ENCODE measurements at regions not wholly inside any gene's neighbourhood (a gene's known extent, or its start where the extent isn't known, plus 50 kb on each side); places are given as distances from the start of the nearest gene placed in this dataset.

DNA sequence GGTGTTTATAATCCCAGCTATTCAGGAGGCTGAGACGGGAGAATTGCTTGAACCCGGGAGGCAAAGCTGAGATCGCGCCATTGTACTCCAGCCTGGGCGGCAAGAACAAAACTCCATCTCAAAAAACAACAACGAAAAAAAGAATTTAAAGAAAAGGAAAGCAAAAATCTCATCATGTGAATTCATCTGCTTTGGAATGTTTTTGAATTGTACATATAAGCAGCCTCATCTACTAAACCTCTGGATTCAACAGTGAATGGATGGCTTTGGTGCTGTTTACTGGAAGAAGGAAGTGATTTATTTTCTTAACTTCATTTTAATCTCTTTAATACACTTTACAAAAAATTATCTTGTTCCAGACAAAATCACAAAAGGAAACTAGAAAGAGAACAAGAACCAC, 51.8 kb upstream of the PNRC1 start:
- DNase-seq (ENCODE audit: low spot score in 2 of 2): no peak
- Histone ChIP-seq H3K9me3 (no peaks in the 10 kb centered on the region), H3K27me3 (no peaks in the 10 kb centered on the region), H3K4me1 (peaks cover 0 to 14% of the 10 kb centered on the region in 2 donors), H3K36me3 (no peaks in the 10 kb centered on the region), H3K4me3 (no peak overlapping the region), H3K27ac (no peak overlapping the region)
- TF ChIP-seq CTCF (IDR thresholded peaks at IDR 0.05): no peak
- intact Hi-C loops (cut with DNase I): no loop called here

- Histone ChIP-seq H3K27me3 (no peaks in the 10 kb centered on the region), H3K36me3 (no peaks in the 10 kb centered on the region), H3K9me3 (no peaks in the 10 kb centered on the region), H3K4me3 (no peak overlapping the region), H3K27ac (no peak overlapping the region), H3K4me1 (peaks cover 3 to 22% of the 10 kb centered on the region in 2 donors)
- intact Hi-C loops (cut with DNase I): no loop called here
- DNase-seq (ENCODE audit: low spot score in 2 of 2): peak in 1 of 2 donors; percentile 33
- TF ChIP-seq CTCF (IDR thresholded peaks at IDR 0.05): no peak
Observed at GRCh38 chr6:89027756-89028155, 52.8 kb upstream of the PNRC1 start.

DNA sequence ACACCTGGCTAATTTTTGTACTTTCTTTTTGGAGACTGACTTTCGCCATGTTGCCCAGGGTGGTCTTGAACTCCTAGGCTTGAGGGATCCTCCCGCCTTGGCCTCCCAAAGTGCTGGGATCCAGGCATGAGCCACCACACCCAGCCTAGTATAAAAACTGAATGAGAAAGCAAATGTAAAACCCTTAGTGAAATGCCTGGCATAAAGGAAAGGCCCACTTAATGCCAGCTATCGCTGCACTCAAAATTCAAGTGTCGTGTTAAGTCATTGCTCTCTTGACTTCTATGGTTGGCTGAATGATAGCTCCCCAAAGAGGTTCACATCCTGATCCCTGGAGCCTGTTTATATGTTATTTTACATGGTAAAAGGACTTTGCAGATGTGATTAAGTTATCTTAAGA, 54.4 kb upstream of the PNRC1 start:
- no peak overlapping the region for H3K4me3 ChIP-seq
- no peaks in the 10 kb centered on the region for H3K36me3 ChIP-seq
- H3K9me3 ChIP-seq: no peaks in the 10 kb centered on the region
- H3K27me3 ChIP-seq: no peaks in the 10 kb centered on the region
- peaks cover 7 to 33% of the 10 kb centered on the region in 2 donors for H3K4me1 ChIP-seq
- TF ChIP-seq CTCF (IDR thresholded peaks at IDR 0.05): no peak
- no peak overlapping the region for H3K27ac ChIP-seq
- intact Hi-C loops (cut with DNase I): no loop called here
- no peak for DNase-seq (ENCODE audit: low spot score in 2 of 2)

DNA sequence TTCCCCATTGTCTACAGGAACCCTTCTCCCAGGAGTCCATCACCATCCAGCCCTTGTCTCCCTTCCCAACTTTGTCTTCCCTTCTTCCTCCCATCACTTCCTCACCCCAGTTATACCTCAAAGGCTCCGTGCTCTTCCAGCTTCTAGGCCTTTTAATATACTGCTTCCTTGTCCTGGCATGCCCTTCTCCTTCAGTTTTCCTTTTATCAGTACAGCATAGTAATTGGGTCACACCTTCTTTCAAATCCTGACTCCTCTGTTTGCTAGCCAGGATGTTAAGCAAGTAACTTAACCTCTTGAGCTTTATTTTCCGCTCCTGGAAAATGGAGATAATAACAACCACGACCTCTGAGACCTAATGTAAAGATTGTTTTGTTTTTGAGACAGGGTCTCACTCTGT, 54.9 kb upstream of the PNRC1 start:
- H3K4me3 ChIP-seq: no peak overlapping the region
- peak in 1 of 2 donors; percentile 3 for DNase-seq (ENCODE audit: low spot score in 2 of 2)
- TF ChIP-seq CTCF (IDR thresholded peaks at IDR 0.05): no peak
- intact Hi-C loops (cut with DNase I): no loop called here
- H3K27me3 ChIP-seq: no peaks in the 10 kb centered on the region
- peak overlapping the region in 1 of 2 donors; percentile 81 for H3K27ac ChIP-seq
- H3K36me3 ChIP-seq: no peaks in the 10 kb centered on the region
- peaks cover 7 to 33% of the 10 kb centered on the region in 2 donors for H3K4me1 ChIP-seq
- H3K9me3 ChIP-seq: no peaks in the 10 kb centered on the region

GRCh38 chr6:89024456-89024855, 56.1 kb upstream of the PNRC1 start:
- Histone ChIP-seq H3K36me3 (no peaks in the 10 kb centered on the region), H3K9me3 (no peaks in the 10 kb centered on the region), H3K27ac (peak overlapping the region; percentile 75 to 81), H3K27me3 (no peaks in the 10 kb centered on the region), H3K4me3 (no peak overlapping the region), H3K4me1 (peaks cover 7 to 33% of the 10 kb centered on the region in 2 donors)
- TF ChIP-seq CTCF (IDR thresholded peaks at IDR 0.05): no peak
- peak in 1 of 2 donors; percentile 53 for DNase-seq (ENCODE audit: low spot score in 2 of 2)
- intact Hi-C loops (cut with DNase I): loop anchor here (5.0 kb wide), 2 partner anchors 37 to 328 kb away; partner anchors contain the start of gene UBE2J1

All from ascending aorta (tissue), 2 donors.